ENCODE measurements at regions not wholly inside any gene's neighbourhood (a gene's known extent, or its start where the extent isn't known, plus 50 kb on each side); places are given as distances from the start of the nearest gene placed in this dataset.

DNA sequence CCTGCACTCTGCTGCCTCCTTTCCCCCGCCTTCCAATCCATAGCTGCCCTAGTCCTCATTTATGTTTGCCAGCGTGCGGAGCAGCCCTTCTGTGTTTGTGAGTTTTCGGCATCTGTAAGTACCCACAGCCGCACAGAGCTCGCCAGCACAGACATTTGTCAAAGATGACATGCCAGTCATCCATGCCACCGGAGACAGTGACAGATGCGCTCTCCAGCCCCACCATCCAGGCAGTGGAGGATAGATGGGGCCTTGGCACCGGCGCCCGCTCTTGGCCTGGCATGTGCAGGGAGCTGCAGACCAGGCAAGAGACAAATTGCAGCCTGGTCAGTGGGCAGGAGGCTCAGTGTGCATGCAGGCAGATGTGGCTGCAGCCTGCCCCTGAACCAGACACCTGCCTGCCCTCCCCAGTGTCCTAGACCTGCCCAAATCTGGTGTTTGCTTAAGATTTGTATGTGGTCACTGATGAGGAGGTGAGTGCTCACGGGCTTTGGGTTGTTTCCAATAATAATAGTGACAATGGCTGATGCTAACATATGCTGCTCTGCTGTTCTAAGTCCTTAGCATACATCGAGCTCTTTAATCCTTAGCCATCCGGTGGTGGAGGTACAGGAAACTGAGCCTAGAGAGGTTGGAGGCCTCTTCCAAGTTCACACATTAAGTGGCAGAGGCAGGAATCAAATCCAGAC, 78.1 kb downstream of the UNC5CL start:
- Histone ChIP-seq H3K27ac (peak overlapping the region in 2 of 11 experiments; percentile 53 to 70; a peak in 3 of 22 replicates), H3K4me1 (peaks cover 12 to 25% (median 18%) of the 10 kb centered on the region in 10 experiments)

DNA sequence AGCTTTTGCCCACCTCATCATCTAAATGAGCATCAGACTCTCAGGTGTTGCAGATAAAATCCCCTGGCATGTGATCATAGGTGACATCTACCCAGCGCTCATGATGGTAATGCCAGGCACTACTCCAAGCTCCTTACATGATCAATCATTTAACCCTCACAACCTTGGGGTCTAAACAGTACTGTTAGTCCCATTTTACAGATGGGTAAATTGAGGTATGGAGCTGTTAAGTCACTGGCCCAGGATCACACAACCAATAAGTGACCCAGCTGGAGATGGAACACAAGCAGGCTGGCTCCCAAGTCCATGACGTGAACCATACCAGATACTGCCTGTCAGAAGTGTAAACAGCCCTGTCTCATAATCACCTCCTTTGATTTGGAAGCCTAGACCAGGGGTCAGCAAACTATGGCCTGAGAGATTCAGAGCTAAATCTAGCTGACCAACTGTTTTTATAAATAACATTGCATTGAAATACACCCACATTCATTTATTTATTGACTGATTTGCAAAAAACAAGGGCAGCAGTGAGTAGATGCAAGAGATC, 79.2 kb downstream of the UNC5CL start:
- Histone ChIP-seq H3K4me1 (peaks cover 12 to 25% (median 18%) of the 10 kb centered on the region in 10 experiments), H3K4me2 (no peak overlapping the region), H4K20me1 (no peaks in the 10 kb centered on the region), H3K27me3 (no peaks in the 10 kb centered on the region), H3K27ac (no peak overlapping the region), H3K4me3 (no peak overlapping the region), H3K9me3 (replicated peaks in 1 of 11) (no peaks in the 10 kb centered on the region), H3K36me3 (no peaks in the 10 kb centered on the region), H3K9ac (no peak overlapping the region)
- no peak for TF ChIP-seq Cebpa-rat (IDR thresholded peaks at IDR 0.05)

More for the DNA sequence above, 78.1 kb downstream of the UNC5CL start:
- Histone ChIP-seq H3K9ac (no peak overlapping the region), H3K27me3 (no peaks in the 10 kb centered on the region), H3K4me3 (no peak overlapping the region), H3K9me3 (replicated peaks in 1 of 11) (no peaks in the 10 kb centered on the region), H4K20me1 (no peaks in the 10 kb centered on the region), H3K4me2 (peak overlapping the region in 1 of 11 experiments; percentile 78; a peak in 3 of 22 replicates), H3K36me3 (no peaks in the 10 kb centered on the region)
- TF ChIP-seq Cebpa-rat (IDR thresholded peaks at IDR 0.05): no peak

DNA sequence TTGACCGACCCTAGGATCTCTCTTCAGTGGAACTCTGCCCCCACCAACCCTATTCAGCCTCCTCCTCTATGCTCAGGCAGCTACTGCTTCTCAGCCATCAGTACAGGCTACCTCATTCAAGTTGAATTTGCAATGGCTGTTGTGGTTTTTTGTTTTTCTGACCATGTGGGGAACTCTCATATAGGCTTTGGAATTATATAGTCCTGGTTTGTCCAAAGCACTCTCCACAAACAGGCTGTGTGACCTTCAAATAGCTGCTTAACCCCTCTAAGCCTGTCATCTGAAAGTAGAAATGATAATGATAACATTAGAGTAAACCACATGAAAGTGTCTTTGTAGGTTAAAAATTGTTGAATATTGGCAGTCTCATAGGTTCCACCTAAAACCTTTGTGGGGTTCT, 80.3 kb downstream of the UNC5CL start:
- Histone ChIP-seq H3K9me3 (replicated peaks in 1 of 11) (no peaks in the 10 kb centered on the region), H3K4me3 (no peak overlapping the region), H3K4me2 (no peak overlapping the region), H3K27me3 (no peaks in the 10 kb centered on the region), H3K4me1 (peaks cover 12 to 25% (median 18%) of the 10 kb centered on the region in 10 experiments), H3K27ac (no peak overlapping the region), H3K9ac (no peak overlapping the region), H4K20me1 (no peaks in the 10 kb centered on the region), H3K36me3 (no peaks in the 10 kb centered on the region)
- TF ChIP-seq Cebpa-rat (IDR thresholded peaks at IDR 0.05): no peak

DNA sequence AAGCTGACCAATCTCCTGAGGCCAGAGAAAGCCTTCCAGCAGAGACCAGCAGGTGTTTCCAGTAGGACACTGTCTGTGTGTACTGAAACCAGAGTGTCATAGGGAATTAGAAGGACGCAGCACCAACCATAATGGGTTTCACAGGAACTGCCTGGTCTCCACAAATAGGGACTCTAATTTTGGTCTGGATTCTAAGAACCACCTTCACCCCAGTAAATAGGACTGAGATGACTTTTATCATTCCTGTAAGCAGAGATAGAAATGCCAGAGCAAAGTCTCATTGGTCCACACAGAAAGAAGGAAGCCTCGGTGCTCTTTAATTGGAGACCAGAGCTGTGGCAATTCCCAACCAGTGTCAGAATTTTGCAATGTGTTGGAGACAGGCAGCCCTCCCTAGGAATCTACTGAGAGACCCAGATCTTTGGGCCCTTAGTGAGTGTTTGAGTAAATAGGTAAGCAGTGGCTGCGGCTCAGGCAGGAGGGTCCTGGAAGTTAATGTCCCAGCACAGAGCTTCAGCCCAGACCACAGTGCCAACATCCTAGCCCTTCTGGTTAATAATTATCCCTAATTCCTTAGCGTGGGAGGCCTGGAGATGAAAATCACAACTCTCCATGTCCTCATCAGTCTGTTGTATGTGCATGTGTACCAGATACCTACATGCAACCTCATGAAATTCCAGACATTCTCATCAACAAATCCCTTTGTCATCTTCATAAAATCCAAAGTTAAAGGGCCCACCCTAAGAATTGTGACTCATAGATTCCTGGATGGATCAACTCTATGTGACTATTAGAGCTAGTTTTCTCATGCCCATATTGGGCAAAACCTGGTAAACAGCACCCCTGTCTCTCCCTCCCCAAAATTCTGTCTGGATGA, 81.2 kb downstream of the UNC5CL start:
- no peak for TF ChIP-seq Cebpa-rat (IDR thresholded peaks at IDR 0.05)
- Histone ChIP-seq H3K9ac (no peak overlapping the region), H3K4me3 (no peak overlapping the region), H3K4me1 (peaks cover 12 to 17% (median 15%) of the 10 kb centered on the region in 10 experiments), H3K4me2 (no peak overlapping the region), H4K20me1 (no peaks in the 10 kb centered on the region), H3K27ac (no peak overlapping the region), H3K27me3 (no peaks in the 10 kb centered on the region), H3K9me3 (replicated peaks in 1 of 11) (no peaks in the 10 kb centered on the region), H3K36me3 (no peaks in the 10 kb centered on the region)

DNA sequence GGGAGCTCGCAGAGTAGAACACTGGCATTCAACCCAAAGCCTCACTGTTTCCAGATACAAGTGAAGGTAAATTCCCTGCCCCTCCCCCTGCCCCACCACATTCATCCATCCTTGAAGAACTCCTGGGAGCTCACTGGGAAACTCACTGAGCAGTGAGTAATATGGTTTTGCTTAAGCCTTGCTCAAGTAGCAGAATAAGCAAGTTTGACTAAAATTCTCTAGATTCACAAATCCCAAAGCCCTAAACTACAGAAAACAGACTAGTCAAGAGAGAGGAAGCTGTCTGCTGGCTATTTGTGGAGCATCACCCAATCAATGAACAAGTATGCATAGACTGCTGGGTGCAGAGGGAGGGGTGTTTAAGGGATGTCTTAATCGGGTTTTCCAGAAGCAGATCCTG, 82.1 kb downstream of the UNC5CL start:
- Histone ChIP-seq H3K27ac (no peak overlapping the region), H3K9me3 (replicated peaks in 1 of 11) (no peaks in the 10 kb centered on the region), H4K20me1 (no peaks in the 10 kb centered on the region), H3K27me3 (no peaks in the 10 kb centered on the region), H3K36me3 (no peaks in the 10 kb centered on the region), H3K4me2 (no peak overlapping the region), H3K4me1 (peaks cover 4 to 8% (median 6%) of the 10 kb centered on the region in 10 experiments), H3K4me3 (no peak overlapping the region), H3K9ac (no peak overlapping the region)
- TF ChIP-seq Cebpa-rat (IDR thresholded peaks at IDR 0.05): no peak

DNA sequence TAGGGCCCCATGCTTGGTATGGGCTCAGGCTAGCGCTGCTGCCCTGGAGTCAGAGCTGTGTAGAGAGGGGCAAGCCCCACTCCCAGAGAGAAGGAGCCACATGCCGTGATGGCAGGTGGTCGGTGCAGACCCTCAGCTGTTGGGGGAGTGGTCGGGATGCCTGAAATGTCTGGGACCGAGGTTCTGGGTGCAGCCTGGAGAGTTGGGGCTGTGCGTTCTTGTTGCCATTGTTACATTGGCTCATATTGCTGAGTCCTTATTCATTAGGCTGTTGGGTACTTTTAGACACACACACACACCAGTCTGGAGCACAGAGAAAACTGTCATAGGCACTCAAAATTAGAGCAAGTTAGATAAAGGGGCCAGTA, 83.9 kb downstream of the UNC5CL start:
- Histone ChIP-seq H3K36me3 (no peaks in the 10 kb centered on the region), H3K27ac (no peak overlapping the region), H3K4me2 (no peak overlapping the region), H3K27me3 (no peaks in the 10 kb centered on the region), H4K20me1 (no peaks in the 10 kb centered on the region), H3K9me3 (replicated peaks in 1 of 11) (no peaks in the 10 kb centered on the region), H3K4me1 (no peaks in the 10 kb centered on the region), H3K9ac (no peak overlapping the region), H3K4me3 (no peak overlapping the region)
- no peak for TF ChIP-seq Cebpa-rat (IDR thresholded peaks at IDR 0.05)

DNA sequence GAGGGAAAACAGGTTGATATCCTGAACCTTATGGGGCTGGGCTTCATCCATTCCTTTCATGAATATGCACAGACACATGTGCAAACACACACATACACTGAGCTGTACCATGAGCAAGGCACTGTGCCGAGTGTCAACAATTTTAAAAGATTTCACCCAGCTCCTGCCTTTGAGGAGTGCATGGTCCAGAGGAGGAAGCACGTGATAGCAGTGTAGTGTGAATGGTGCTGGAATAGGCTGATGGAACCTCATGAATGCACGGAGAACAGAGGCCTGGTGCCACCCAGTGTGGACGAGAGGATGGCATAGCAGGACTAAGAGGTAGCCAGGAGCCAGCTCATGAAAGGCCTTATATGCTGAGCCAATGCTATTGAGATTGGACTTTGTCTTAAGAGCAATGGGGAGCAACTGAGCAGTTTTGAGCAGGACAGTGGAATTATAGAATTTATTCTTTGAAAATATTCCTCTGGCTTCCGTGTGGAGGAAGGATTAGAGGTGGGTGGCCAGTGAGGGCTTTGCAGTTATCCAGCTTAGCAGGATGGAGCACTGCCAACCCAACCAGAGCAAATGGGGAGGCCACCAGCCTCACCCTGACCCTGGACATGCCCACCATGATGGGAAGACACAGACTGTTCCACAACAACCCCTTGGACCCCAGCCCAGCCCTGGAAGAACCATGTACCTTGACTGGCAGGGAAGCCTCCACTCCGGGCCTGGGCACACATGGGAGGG, 84.4 kb downstream of the UNC5CL start:
- H3K27ac ChIP-seq: no peak overlapping the region
- H3K9me3 ChIP-seq (replicated peaks in 1 of 11): no peaks in the 10 kb centered on the region
- no peaks in the 10 kb centered on the region for H3K27me3 ChIP-seq
- no peak for TF ChIP-seq Cebpa-rat (IDR thresholded peaks at IDR 0.05)
- H3K9ac ChIP-seq: no peak overlapping the region
- H4K20me1 ChIP-seq: no peaks in the 10 kb centered on the region
- no peaks in the 10 kb centered on the region for H3K36me3 ChIP-seq
- no peak overlapping the region for H3K4me2 ChIP-seq
- no peak overlapping the region for H3K4me3 ChIP-seq
- H3K4me1 ChIP-seq: no peaks in the 10 kb centered on the region

DNA sequence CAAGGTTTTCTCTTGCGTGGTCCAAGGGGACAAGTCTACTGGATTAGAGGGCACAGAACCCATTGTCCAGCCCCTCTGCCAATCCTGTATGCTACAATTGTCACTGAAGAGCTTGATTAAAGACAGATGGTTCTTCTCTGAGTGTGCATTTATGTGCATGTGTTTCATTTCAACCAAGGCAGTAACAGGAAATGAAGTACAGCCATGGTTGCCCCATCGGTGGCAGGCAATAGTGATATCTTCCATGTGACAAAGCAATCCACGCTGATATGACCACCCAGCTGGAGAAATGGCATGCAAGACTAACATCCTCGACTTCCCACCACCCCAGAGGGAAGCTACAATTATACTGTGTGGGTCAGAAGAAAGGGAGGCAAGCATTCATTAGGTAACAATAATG, 85.5 kb downstream of the UNC5CL start:
- Histone ChIP-seq H3K4me2 (no peak overlapping the region), H4K20me1 (no peaks in the 10 kb centered on the region), H3K4me1 (0 out of 20 replicates have a peak, but pooled peaks cover 0 to under 1% (median 0%) of the 10 kb centered on the region in 10 experiments), H3K27me3 (no peaks in the 10 kb centered on the region), H3K4me3 (no peak overlapping the region), H3K9me3 (replicated peaks in 1 of 11) (no peaks in the 10 kb centered on the region), H3K27ac (no peak overlapping the region), H3K9ac (no peak overlapping the region), H3K36me3 (no peaks in the 10 kb centered on the region)
- no peak for TF ChIP-seq Cebpa-rat (IDR thresholded peaks at IDR 0.05)

Measured in BLaER1 treated with 17β-estradiol and CSF1 and Interleukin-3, amounts not matched to agents 10 nM and 100 nM (cell line).